GM18508 (cell line): ENCODE measurements at regions not wholly inside any gene's neighbourhood (a gene's known extent, or its start where the extent isn't known, plus 50 kb on each side); places are given as distances from the start of the nearest gene placed in this dataset.

ENCODE experiments used
- ATAC-seq: cut with Tn5 transposase; IDR thresholded peaks from one replicate; pipeline ENCODE4 v1.9.1; 2021; ENCODE audit warnings: moderate number of reproducible peaks; ENCODE audit not compliant: insufficient read depth, unreplicated experiment

- ATAC-seq, result no peak
These were observed 703.8 kb upstream of the KIF2B start for GRCh38 chr17:53118948-53119347.

DNA sequence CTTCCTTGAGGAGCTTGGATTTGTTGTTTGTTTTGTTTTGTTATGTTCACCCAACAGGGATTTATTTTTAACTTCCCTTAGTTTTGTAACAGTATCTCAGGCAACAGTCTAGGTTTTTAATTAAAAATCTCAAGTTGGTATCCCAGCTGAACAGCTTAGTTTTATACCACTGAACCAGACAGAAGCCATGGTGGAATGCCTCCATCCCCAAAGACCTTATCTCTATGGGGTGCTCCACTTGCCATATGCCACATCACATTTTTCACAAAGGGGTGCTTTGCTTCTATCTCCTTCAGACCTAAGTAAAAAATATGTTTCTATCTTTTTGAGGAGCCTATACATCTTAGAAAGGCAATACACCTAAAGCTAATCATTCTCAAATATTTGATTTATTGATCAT lies 715.8 kb upstream of the KIF2B start:
- no peak for ATAC-seq

GRCh38 chr17:53101706-53102105 lies 721.0 kb upstream of the KIF2B start:
- no peak for ATAC-seq

- ATAC-seq, result no peak
These were observed 722.6 kb upstream of the KIF2B start for GRCh38 chr17:53100126-53100525.

DNA sequence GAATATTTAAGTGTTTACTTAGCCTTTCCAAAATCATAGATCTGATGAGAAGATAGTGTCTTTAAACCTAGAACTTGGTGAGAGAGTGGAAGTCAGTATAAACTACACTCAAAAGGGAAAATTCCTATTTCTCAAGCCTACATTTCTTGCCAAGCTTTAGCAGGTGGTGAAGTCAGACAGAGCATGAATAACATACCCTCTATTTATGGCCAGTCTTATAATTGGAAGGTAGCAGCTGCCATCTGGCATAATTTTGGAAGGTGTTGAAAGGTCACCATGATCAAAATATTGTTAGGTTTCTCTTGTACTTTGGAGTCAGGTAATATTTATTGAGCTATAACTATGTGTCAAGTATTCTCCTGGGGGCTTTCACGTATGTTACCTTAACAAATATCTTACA lies 729.3 kb upstream of the KIF2B start:
- ATAC-seq, result no peak

- ATAC-seq, result no peak
These were observed 730.7 kb upstream of the KIF2B start for GRCh38 chr17:53092072-53092471.

GRCh38 chr17:53090770-53091169 lies 732.0 kb upstream of the KIF2B start:
- no peak for ATAC-seq

GRCh38 chr17:53088481-53088880 lies 734.2 kb upstream of the KIF2B start:
- no peak for ATAC-seq

DNA sequence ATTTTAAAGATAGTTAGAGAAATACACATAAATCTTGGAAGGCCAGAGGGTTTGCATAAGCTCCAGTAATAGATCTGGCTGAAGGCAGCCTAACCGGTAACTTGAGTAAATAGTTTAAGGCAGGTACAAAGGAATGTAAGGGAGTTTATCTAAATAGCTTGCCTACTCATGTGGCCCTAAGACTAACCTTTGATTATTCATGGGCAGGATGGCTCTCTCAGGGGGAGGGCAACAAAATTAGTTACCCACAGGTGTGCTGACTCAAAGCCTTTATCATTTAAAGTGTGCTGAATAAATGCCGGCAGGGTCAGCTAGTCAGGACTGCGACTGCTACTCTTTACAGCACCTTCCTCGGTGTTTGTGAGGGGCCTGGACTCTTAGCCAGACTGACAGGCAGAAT lies 761.3 kb upstream of the KIF2B start:
- no peak for ATAC-seq

- no peak for ATAC-seq
These were observed 764.7 kb upstream of the KIF2B start for GRCh38 chr17:53058031-53058430.

- no peak for ATAC-seq
These were observed 775.9 kb upstream of the KIF2B start for GRCh38 chr17:53046781-53047180.

- no peak for ATAC-seq
These were observed 782.7 kb upstream of the KIF2B start for GRCh38 chr17:53039981-53040380.

- ATAC-seq, result no peak
These were observed 789.4 kb upstream of the KIF2B start for GRCh38 chr17:53033297-53033696.

GRCh38 chr17:53032861-53033271 lies 789.9 kb upstream of the KIF2B start:
- ATAC-seq, result no peak

- ATAC-seq, result no peak
These were observed 805.5 kb upstream of the KIF2B start for GRCh38 chr17:53017227-53017626.

DNA sequence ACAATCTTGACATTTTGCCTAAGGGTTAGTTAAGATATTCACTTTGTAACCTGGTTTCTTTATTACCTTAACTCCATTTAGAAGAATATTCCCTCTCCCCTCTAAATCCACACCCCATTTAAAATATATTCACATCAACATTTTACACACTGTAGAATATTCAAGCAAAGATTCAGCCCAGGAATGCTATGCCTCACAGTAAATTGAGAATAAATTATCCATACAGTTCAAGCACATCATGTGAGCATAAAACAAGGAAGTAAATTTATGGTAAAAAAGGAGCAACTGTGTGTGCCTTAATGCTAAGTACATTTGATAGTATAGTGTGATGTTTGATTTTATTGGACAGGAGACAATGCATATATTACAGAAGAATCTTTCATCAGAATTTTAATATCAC lies 806.6 kb upstream of the KIF2B start:
- ATAC-seq, result no peak

DNA sequence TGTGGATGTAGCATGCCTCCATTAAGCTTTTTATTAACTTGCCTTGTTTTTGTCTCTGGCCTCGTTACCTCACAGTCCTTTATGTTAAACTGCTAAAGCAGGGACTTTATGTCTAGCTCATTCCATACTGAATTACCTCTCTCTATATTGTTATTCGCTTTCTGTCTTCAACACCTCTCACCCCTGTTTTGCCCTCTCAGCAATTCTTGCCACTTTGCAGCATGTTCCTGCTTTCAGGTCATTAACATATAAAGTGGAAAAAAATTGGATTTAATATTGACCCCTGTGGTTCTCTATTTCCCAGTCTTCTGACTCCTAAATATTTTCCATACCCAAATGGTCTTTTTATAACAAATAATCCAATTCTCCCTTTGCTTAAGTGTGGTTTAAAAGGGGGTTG lies 810.4 kb upstream of the KIF2B start:
- ATAC-seq, result no peak

DNA sequence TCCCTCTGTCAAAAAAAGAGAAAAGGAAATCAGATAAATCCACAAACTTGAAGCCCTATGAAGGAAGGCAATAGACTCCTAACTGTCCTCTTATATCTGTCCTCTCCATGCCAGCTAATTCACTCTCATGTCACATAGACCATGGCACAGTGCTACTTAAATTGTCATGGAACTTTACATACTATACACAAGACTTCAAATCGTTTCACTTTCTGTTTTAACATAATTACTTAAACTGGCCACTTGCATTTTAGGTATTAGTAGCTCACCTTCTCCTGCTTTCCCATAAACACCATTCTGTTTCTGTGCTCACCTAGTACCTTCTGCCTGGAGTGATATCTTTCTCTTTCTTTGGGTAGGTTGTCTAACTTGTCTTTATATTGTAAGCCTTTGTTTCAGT lies 816.7 kb upstream of the KIF2B start:
- ATAC-seq, result no peak

GRCh38 chr17:53004902-53005301 lies 817.8 kb upstream of the KIF2B start:
- no peak for ATAC-seq

- ATAC-seq, result no peak
These were observed 826.8 kb upstream of the KIF2B start for GRCh38 chr17:52995881-52996280.

- ATAC-seq, result no peak
These were observed 827.6 kb upstream of the KIF2B start for GRCh38 chr17:52995147-52995546.

DNA sequence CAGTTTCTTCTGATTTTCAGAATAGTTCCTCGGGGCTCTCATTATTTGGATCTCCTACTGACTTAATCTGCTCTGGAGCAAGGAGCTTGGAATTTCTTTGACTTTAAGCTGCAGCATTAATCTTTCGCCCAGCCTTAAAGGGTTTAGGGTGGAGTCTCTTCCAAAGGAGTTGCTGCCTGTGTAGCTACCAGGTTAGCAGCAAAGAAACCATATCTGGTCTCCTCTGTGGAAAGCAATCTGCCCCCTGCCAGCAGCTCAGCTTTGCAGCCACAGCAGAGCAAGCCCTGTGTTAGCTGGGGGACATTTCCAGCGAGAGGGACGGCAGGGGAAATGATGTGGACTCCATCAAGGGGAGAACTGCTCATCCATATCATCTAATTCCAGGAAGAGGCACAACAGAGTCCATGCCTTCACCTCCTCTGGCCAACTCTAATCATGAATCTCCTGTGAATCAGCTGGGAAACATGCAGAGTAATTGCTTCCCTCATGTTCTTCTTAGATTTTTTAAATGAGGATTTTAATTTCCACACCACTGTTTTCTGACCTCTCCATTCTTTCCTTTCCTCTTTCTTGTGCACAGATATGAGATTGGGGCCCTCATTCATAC lies 827.6 kb upstream of the CA10 start:
- ATAC-seq, result no peak

GRCh38 chr17:52982331-52982730 lies 823.8 kb upstream of the CA10 start:
- ATAC-seq, result no peak
